Retinal pigment epithelial cell (primary cell): ENCODE measurements at regions not wholly inside any gene's neighbourhood (a gene's known extent, or its start where the extent isn't known, plus 50 kb on each side); places are given as distances from the start of the nearest gene placed in this dataset.

ENCODE experiments used
- DNase-seq: peaks from one replicate; pipeline ENCODE4 v3.0.0-alpha.2; 2010; ENCODE audit warnings: low read depth
- H3K4me3 ChIP-seq: 2 replicates; pipeline ENCODE4 v1.5.1; 2011; ENCODE audit warnings: mild to moderate bottlenecking, low read length, control low read depth, moderate library complexity
- TF ChIP-seq, protein P1 (sequence below): conservative IDR thresholded peaks from 2 replicates; pipeline ENCODE4 v1.5.1; 2011; ENCODE audit warnings: low read depth, low read length, control low read depth, inconsistent platforms

DNA sequence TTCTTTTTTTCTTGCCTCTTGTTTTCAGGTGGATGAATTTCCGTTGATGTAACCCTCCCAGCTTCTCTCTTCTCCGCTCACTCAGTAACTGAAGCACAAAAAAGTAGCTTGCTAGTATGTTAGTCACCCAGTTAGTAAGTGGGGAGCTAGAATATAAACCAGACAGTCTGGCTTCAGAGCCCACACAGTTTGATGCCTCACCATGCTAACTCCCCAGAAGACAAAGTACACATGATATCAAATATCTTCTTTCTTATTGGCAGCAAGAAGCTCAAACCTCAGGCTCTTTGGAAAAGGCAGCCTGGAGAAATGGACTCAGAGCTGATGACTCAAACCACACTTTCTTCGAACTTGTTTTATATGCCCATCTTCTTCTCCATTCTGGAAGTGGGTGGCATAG is 187.5 kb upstream of the PLXNA2 start:
- no peak overlapping the region for H3K4me3 ChIP-seq
- no peak for DNase-seq
- TF ChIP-seq, protein P1, sequence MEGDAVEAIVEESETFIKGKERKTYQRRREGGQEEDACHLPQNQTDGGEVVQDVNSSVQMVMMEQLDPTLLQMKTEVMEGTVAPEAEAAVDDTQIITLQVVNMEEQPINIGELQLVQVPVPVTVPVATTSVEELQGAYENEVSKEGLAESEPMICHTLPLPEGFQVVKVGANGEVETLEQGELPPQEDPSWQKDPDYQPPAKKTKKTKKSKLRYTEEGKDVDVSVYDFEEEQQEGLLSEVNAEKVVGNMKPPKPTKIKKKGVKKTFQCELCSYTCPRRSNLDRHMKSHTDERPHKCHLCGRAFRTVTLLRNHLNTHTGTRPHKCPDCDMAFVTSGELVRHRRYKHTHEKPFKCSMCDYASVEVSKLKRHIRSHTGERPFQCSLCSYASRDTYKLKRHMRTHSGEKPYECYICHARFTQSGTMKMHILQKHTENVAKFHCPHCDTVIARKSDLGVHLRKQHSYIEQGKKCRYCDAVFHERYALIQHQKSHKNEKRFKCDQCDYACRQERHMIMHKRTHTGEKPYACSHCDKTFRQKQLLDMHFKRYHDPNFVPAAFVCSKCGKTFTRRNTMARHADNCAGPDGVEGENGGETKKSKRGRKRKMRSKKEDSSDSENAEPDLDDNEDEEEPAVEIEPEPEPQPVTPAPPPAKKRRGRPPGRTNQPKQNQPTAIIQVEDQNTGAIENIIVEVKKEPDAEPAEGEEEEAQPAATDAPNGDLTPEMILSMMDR, result no peak

DNA sequence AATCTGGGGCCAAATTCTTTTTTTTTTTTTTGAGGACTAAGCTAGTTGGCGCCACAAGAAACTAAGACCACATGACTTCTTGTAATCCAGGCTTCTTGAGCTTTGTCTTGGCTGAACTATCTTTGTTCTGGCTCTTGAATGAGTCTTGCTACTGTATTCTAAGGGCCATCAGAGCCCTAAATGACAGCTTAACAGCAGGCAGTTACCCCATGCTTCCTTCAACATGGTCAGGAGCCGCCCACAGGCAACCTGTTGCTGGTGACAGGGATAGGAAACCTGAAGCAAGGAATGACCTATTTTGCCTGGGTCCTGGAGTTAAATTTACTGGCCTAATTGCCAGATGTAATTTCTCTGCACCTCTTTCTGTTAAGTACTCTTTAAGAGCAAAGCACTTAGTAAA is 188.2 kb upstream of the PLXNA2 start:
- no peak for DNase-seq
- TF ChIP-seq, protein P1, result no peak
- no peak overlapping the region for H3K4me3 ChIP-seq

DNA sequence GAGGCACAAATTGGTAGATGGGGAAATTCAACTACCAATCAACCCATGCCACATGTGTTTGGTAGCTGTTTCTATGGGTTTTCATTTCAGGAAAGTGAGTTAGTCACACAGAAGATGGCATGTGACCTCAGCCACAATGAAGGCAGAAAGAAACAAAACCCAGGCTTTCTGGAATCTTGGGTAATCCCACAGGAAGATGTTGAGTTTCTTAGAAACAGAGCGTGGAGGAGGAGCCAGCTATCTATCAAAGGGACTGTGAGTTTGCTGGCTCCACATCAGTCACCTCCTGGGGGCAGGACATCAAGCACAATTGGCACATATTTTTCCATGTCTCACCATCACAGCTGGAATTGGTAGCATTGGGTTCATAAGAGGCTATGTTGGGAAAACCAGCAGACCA is 188.9 kb upstream of the PLXNA2 start:
- TF ChIP-seq, protein P1, result no peak
- no peak overlapping the region for H3K4me3 ChIP-seq
- DNase-seq, result no peak

DNA sequence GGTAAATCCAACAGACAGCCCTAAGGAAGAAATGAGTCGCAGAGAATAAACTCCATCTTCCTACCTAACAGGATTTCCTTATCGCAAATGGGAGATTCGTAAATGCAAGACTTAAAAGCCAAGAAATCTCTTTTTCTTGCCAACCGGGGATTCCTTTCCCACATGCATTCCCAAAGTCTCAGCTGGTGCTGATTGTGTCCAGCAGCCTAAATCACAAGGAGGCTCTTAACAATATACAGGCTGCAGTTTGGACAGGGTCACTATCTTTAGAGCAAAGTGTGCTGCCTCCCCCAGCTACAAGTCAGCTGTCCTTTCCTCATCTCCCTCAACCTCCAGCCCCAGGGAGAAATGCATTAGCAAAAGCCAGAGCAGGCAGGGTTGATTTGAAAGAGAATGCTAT is 189.8 kb upstream of the PLXNA2 start:
- no peak for DNase-seq
- no peak overlapping the region for H3K4me3 ChIP-seq
- TF ChIP-seq, protein P1, result no peak

DNA sequence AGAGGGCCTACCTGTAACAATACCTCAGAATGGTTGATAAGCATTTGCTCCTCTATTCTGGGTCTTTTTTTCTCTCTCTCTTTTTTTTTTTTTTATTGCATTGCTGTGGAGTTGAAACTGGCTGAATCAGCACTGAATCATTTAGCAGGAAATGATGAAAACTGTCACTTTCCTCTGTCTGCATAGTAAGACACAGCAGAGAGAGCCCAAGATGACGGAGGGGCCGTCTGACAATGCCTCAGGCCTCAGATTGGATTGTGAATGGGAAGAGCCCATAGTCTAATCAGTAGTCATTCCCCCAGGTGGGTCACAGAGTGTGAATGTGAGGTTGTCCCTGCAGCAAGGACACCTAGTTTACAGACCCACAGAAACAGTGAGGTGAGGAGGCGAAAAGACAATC is 193.2 kb upstream of the PLXNA2 start:
- H3K4me3 ChIP-seq, result no peak overlapping the region
- no peak for DNase-seq
- TF ChIP-seq, protein P1, result no peak

DNA sequence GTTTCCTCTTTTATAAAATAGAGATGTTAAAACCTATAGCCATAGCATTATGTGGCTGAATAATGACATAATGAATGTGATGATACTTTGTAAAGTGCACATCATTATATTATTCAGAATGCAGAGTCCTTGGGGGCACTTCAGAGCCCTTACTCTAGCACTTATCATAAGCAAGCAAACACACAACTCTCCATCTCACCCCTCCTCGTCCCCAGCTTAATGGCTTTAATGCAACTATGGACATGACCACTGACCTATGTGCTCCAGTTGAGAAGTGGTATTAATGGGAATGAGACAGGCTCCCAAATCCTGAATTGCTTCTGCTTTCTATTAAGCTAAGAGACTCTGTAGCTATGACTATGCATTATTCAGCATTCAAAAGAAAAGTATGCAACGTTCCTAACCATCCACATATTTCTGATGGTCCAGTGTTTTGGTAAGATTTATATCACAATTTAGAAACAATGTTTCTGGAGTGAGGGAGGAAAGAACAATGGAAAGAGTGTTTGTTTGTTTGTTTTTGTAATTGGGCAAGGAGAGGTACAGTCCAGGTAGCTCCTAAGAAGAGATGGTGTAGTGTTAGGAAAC is 194.0 kb upstream of the PLXNA2 start:
- no peak for DNase-seq
- TF ChIP-seq, protein P1, result no peak
- no peak overlapping the region for H3K4me3 ChIP-seq

DNA sequence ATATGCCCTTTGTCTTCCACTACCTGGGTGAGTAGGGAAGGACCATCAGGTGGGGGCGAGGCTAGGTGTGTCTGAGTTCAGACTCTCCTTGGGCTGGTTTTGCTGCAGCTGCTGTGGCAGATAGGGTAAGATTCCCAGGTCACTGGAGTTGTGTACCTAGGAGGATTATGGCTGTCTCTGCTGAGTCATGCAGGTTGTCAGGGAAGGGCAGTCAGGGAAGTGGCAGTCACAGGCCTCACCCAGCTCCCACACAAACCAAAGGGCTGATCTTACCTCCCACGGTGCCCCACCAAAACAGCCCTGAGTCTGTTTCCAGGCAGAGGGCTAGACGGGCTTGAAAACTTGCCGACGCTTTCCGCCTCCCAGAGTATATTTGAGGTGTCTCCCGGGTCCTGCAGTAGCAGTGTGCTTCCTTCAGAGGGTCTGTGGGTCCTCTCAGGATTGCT is 201.6 kb upstream of the PLXNA2 start:
- DNase-seq, result no peak
- TF ChIP-seq, protein P1, result no peak
- no peak overlapping the region for H3K4me3 ChIP-seq
